GM18520 (cell line): ENCODE measurements at regions not wholly inside any gene's neighbourhood (a gene's known extent, or its start where the extent isn't known, plus 50 kb on each side); places are given as distances from the start of the nearest gene placed in this dataset.

Source experiments
- ATAC-seq: cut with Tn5 transposase; IDR thresholded peaks from one replicate; pipeline ENCODE4 v1.9.1; 2021; ENCODE audit not compliant: unreplicated experiment

DNA sequence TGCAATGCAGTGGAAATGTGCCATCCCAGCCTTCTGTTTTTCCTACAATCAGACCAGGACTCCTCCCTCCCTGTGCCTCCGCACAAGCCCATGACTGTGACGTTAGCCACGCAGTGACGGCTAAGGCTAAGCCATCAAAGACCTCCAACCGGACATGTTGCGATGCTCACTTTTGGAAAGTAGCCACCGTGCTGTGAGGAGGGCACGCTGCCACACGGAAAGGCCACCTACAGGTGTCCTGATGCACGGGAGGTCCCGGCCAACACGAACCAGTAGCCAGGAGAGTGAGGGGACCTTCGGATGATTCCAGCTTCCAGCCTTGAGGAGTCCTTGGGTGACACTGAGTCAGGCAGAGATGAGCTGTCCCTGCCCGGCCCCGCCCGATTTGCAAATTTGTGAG, 53.9 kb downstream of the FOXL1 start:
- ATAC-seq, result no peak

GRCh38 chr16:86632944-86633343, 54.6 kb downstream of the FOXL1 start:
- ATAC-seq, result no peak

- no peak for ATAC-seq
Measured at GRCh38 chr16:86634292-86634691, 55.9 kb downstream of the FOXL1 start.

GRCh38 chr16:86635176-86635876, 57.0 kb downstream of the FOXL1 start:
- no peak for ATAC-seq

- no peak for ATAC-seq
Measured at GRCh38 chr16:86635926-86636325, 57.6 kb downstream of the FOXL1 start.

- ATAC-seq, result no peak
Measured at GRCh38 chr16:86637744-86638143, 59.4 kb downstream of the FOXL1 start.

GRCh38 chr16:86638642-86639041, 60.3 kb downstream of the FOXL1 start:
- ATAC-seq, result no peak

- ATAC-seq, result no peak
Measured at GRCh38 chr16:86639354-86639753, 61.0 kb downstream of the FOXL1 start.

DNA sequence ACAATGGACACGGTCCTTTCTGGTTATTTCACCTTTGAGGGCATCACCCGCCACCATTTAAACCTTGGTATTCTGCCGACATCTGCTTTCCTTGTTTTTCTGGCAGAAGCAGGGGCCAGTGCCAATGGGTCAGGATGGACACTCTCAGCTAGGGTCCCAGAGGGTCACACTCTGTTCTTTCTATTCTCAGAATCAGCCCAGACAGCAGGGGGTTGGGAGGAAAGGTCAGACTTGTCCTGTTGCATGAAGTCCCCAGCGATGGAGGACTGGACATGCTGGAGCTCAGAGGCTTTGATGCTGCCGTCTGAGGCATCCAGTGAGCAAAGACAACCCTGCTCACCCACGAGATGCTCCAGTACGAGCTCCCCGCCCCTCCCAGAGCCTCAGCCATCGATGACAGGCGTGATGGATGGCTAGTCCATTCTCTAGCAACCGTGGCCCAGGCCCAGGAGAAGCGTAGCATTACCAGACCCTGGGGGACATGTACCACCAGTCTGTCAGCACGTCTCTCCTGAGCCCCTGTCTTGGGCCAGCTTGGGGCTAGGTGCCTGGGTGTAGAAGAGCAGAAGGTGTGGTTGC, 62.0 kb downstream of the FOXL1 start:
- no peak for ATAC-seq

DNA sequence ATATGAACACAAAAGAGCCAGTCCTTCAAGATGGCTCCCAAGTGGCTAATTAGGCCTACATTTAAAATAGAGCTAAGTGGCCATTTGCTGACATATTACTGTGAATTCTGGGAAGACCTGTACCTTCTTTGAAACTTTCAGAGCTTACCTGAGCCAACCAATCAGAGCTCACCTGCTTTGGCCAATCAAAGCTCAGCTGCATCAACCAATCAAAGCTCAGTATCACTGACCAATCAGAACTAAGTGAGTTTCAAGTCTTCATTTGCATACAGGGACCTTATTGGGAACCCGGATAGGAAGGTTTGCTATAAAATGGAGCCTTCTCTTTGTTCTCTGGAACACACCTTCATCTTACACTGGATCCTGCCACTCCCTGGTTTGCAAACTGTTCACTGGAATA, 63.7 kb downstream of the FOXL1 start:
- ATAC-seq, result no peak

DNA sequence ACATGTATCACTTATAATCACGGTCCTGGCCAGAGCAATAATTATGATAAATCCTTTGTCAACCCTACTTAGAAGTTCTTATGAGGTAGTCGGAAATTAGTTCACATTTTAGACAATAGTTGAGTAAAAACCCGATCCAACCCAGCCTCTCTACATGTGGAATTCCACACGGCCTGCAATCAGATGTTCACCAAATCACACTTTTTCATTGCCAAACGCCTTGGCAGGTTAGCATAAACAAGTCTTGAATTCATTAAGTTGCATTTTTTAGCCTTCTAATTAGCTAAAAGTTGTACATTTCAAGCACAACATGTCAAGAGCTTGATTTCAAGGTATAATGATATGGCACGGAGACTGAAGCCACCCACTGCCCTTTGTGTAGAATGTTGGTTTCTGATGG, 65.3 kb downstream of the FOXL1 start:
- ATAC-seq, result no peak

- no peak for ATAC-seq
Measured at GRCh38 chr16:86647561-86647960, 69.2 kb downstream of the FOXL1 start.

GRCh38 chr16:86649875-86650274, 71.5 kb downstream of the FOXL1 start:
- no peak for ATAC-seq

- ATAC-seq, result no peak
Measured at GRCh38 chr16:86651013-86651627, 72.8 kb downstream of the FOXL1 start.

GRCh38 chr16:86651823-86652222, 73.5 kb downstream of the FOXL1 start:
- no peak for ATAC-seq

DNA sequence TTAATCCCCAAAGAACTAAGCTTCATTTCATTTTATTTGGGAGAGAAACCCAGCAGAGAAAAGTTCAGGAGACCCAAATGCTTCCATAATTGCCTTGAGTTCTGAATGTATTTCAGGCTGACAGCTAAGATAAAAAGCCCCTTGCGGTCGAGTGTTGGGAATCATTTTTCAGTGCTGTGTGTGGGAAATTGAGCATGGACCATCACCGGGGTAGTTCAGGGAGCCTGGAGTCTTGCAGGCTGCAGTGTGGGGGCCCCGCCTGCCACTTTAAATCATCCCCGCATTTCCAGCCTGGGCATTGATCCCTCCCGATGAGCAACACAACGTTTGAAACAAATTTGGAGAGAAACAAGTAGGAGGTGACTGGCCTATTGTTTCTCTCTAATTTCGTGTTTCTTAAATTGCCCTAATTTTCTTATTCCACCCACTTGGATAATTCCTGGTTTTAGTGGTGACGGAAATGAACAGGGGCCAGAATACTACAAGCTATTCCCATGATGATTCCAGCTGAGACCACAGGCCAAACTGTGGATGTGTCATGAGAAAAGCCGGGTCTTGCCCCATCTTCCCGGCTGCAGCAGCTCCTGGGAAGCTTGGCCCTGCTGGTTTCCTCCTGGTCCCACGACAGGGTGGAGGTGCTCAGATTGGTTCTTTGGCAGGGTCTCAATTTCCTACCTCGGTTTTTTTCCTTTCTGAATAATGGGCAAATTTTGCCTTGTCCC, 75.1 kb downstream of the FOXL1 start:
- ATAC-seq, result no peak

DNA sequence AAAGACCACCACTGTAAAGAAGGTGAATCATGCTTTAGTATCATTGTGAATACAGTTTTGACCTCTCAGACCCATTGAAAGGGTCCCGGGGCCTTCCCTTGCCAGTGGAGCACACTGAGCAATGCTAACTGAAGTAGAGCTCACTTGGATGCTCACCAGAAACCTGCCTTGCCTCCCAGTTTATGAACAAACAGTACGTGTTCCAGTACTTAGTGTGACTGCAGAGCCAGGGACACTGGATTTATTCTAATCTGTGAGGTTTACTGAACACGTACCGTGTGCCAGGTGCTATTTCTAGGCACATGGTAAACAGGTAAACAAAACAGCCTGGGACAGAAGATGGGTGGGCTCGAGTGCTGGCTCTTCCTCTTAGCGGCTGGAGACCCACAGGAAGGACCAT, 79.6 kb downstream of the FOXL1 start:
- no peak for ATAC-seq

GRCh38 chr16:86660623-86661022, 82.3 kb downstream of the FOXL1 start:
- no peak for ATAC-seq

GRCh38 chr16:86661706-86662105, 83.4 kb downstream of the FOXL1 start:
- no peak for ATAC-seq

DNA sequence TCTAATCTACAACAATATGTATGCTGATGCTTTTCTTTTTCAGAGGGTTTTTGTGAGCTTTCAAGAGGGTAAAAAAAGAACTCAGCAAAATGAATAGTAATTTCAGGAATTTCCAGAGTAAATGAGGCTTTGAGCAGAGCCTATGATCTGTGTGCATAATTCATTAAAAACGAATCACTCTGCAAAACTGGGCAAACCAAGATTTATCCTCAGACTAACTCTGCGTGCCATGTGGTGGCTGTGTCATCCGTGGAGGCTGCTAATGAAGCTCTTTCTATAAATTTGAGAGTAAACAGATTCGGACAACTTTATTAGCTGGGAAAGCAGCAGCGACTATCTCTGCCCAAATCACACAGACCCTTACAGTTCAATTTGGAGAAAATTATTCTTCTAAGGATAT, 83.8 kb downstream of the FOXL1 start:
- no peak for ATAC-seq

DNA sequence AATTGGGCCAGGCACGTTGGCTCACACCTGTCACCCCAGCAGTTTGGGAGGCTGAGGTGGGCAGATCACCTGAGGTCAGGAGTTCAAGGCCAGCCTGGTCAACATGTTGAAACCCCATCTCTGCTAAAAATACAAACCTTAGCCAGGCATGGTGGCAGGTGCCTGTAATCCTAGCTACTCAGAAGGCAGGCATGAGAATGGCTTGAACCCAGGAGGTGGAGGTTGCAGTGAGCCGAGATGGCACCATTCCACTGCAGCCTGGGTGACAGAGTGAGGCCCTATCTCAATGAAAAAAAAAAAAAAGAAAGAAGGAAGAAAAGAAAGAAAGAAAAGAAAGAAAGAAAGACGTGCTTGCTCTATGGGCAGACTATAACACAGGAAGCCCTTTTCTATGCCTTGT, 84.4 kb downstream of the FOXL1 start:
- ATAC-seq, result no peak
